T-helper 2 cell treated with Interferon-gamma antibody and Interleukin-4, amounts not matched to agents 100 ng/mL and 5 ng/mL, for 36 hours (primary cell): ENCODE measurements at regions not wholly inside any gene's neighbourhood (a gene's known extent, or its start where the extent isn't known, plus 50 kb on each side); places are given as distances from the start of the nearest gene placed in this dataset.

Experiments used
- intact Hi-C: fragments of 100-400 bp; cut with micrococcal nuclease; formaldehyde crosslinking; loops from one replicate; pipeline ENCODE4 v1.15.1; 2023

- intact Hi-C loops = no loop called here
These were observed 52.3 kb upstream of the SNTG2 start for GRCh38 chr2:898319-898718.

GRCh38 chr2:897091-897490, 53.6 kb upstream of the SNTG2 start:
- intact Hi-C loops = no loop called here

- intact Hi-C loops = no loop called here
These were observed 57.3 kb upstream of the SNTG2 start for GRCh38 chr2:893311-893710.

GRCh38 chr2:892892-893291, 57.8 kb upstream of the SNTG2 start:
- intact Hi-C loops = no loop called here

- intact Hi-C loops = no loop called here
These were observed 58.2 kb upstream of the SNTG2 start for GRCh38 chr2:892401-892800.

- intact Hi-C loops = no loop called here
These were observed 58.9 kb upstream of the SNTG2 start for GRCh38 chr2:891734-892133.

- intact Hi-C loops = no loop called here
These were observed 59.9 kb upstream of the SNTG2 start for GRCh38 chr2:890791-891190.

GRCh38 chr2:890214-890613, 60.4 kb upstream of the SNTG2 start:
- intact Hi-C loops = no loop called here

- intact Hi-C loops = no loop called here
These were observed 61.6 kb upstream of the SNTG2 start for GRCh38 chr2:888906-889566.

- intact Hi-C loops = no loop called here
These were observed 62.3 kb upstream of the SNTG2 start for GRCh38 chr2:888211-888801.

GRCh38 chr2:887639-888038, 63.0 kb upstream of the SNTG2 start:
- intact Hi-C loops = no loop called here

GRCh38 chr2:886072-887022, 64.3 kb upstream of the SNTG2 start:
- intact Hi-C loops = no loop called here

- intact Hi-C loops = no loop called here
These were observed 65.2 kb upstream of the SNTG2 start for GRCh38 chr2:885230-886071.

GRCh38 chr2:883803-884748, 66.6 kb upstream of the SNTG2 start:
- intact Hi-C loops = no loop called here

- intact Hi-C loops = no loop called here
These were observed 67.3 kb upstream of the SNTG2 start for GRCh38 chr2:883260-883802.

- intact Hi-C loops = no loop called here
These were observed 69.3 kb upstream of the SNTG2 start for GRCh38 chr2:881204-881918.

- intact Hi-C loops = no loop called here
These were observed 70.3 kb upstream of the SNTG2 start for GRCh38 chr2:880201-880970.

GRCh38 chr2:879540-879939, 71.1 kb upstream of the SNTG2 start:
- intact Hi-C loops = no loop called here
